ENCODE measurements at regions not wholly inside any gene's neighbourhood (a gene's known extent, or its start where the extent isn't known, plus 50 kb on each side); places are given as distances from the start of the nearest gene placed in this dataset.
"Not testable (repeated sequence)": the region's sequence is repeated elsewhere in the genome, so short reads cannot be mapped to it uniquely, and the experiment has no call there.

DNA sequence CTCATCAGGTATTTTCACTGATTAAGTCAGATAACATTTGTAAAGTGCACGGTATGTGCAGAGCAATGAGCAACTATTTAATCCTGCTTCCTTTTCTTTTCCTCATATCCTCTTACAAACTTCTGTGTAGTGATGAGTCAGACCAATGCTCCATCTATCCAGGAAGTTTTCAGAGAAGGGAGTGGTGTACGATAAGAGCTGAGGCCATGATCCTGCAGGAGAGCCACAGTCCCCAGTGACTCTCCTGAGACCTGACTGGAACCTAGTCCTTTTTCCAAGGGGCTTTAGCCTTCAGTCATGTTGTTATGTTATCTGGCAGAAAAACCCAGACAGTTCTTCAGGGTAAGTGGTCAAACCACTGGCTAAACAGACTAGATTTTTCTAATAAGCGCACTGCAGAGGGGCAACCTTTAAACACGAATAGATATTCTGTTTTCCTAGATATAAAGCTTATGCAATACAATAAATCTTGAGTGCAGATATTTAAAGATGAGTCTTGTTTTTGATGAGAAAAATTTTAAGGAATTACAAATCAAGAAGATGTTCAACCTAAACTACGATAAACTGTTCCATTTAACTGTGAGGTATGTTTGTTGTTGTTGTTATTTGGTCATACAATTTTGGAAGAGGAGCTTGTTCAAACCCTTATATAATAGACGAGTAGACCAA lies 110.5 kb upstream of the RAP2B start:
- DNase-seq, result no peak
- intact Hi-C loops (cut with DNase I), result no loop called here

GRCh38 chr3:153052096-153052460 lies 109.9 kb upstream of the RAP2B start:
- Histone ChIP-seq H3K4me1 (ENCODE audit: control insufficient read depth in 2 of 3, insufficient read depth in 2 of 3, low read depth in 1 of 3, low read length in 3 of 3) (no peaks in the 10 kb centered on the region), H3K9me3 (ENCODE audit: control insufficient read depth in 2 of 3, insufficient read depth in 1 of 3, low read length in 3 of 3) (no peaks in the 10 kb centered on the region), H3K27me3 (ENCODE audit: control insufficient read depth, insufficient read depth, low read length) (no peaks in the 10 kb centered on the region), H3K36me3 (ENCODE audit: control insufficient read depth in 2 of 3, insufficient read depth in 3 of 3, low read length in 3 of 3) (no peaks in the 10 kb centered on the region), H3K27ac (ENCODE audit: low read depth in 2 of 2, low read length in 2 of 2) (no peak overlapping the region), H3K9ac (ENCODE audit: low read length in 3 of 3) (no peak overlapping the region), H3K4me3 (ENCODE audit: low read length in 3 of 3) (no peak overlapping the region)
- DNase-seq (no peak), FAIRE-seq (no peak)
- intact Hi-C loops (cut with DNase I), result no loop called here
- TF ChIP-seq CTCF (IDR thresholded peaks at IDR 0.05; ENCODE audit: borderline replicate concordance, extremely low read depth, insufficient read depth), result no peak

More for the DNA sequence above, 110.5 kb upstream of the RAP2B start:
- Histone ChIP-seq H3K27me3 (ENCODE audit: control insufficient read depth, insufficient read depth, low read length) (no peaks in the 10 kb centered on the region), H3K9ac (ENCODE audit: low read length in 3 of 3) (no peak overlapping the region), H3K4me1 (ENCODE audit: control insufficient read depth in 2 of 3, insufficient read depth in 2 of 3, low read depth in 1 of 3, low read length in 3 of 3) (no peaks in the 10 kb centered on the region), H3K36me3 (ENCODE audit: control insufficient read depth in 2 of 3, insufficient read depth in 3 of 3, low read length in 3 of 3) (no peaks in the 10 kb centered on the region), H3K4me3 (ENCODE audit: low read length in 3 of 3) (no peak overlapping the region), H3K27ac (ENCODE audit: low read depth in 2 of 2, low read length in 2 of 2) (no peak overlapping the region), H3K9me3 (ENCODE audit: control insufficient read depth in 2 of 3, insufficient read depth in 1 of 3, low read length in 3 of 3) (no peaks in the 10 kb centered on the region)
- FAIRE-seq, result no peak
- TF ChIP-seq CTCF (IDR thresholded peaks at IDR 0.05; ENCODE audit: borderline replicate concordance, extremely low read depth, insufficient read depth), result no peak

GRCh38 chr3:153055217-153055616 lies 106.8 kb upstream of the RAP2B start:
- no peak for FAIRE-seq
- Histone ChIP-seq H3K4me3 (ENCODE audit: low read length in 3 of 3) (no peak overlapping the region), H3K27ac (ENCODE audit: low read depth in 2 of 2, low read length in 2 of 2) (no peak overlapping the region), H3K27me3 (ENCODE audit: control insufficient read depth, insufficient read depth, low read length) (no peaks in the 10 kb centered on the region), H3K4me1 (ENCODE audit: control insufficient read depth in 2 of 3, insufficient read depth in 2 of 3, low read depth in 1 of 3, low read length in 3 of 3) (no peaks in the 10 kb centered on the region), H3K9ac (ENCODE audit: low read length in 3 of 3) (no peak overlapping the region), H3K36me3 (ENCODE audit: control insufficient read depth in 2 of 3, insufficient read depth in 3 of 3, low read length in 3 of 3) (no peaks in the 10 kb centered on the region), H3K9me3 (ENCODE audit: control insufficient read depth in 2 of 3, insufficient read depth in 1 of 3, low read length in 3 of 3) (no peaks in the 10 kb centered on the region)
- DNase-seq, result no peak
- no peak for TF ChIP-seq CTCF (IDR thresholded peaks at IDR 0.05; ENCODE audit: borderline replicate concordance, extremely low read depth, insufficient read depth)
- intact Hi-C loops (cut with DNase I), result no loop called here

- intact Hi-C loops (cut with DNase I), result no loop called here
- Histone ChIP-seq H3K4me1 (ENCODE audit: control insufficient read depth in 2 of 3, insufficient read depth in 2 of 3, low read depth in 1 of 3, low read length in 3 of 3) (no peaks in the 10 kb centered on the region), H3K27ac (ENCODE audit: low read depth in 2 of 2, low read length in 2 of 2) (no peak overlapping the region), H3K9me3 (ENCODE audit: control insufficient read depth in 2 of 3, insufficient read depth in 1 of 3, low read length in 3 of 3) (no peaks in the 10 kb centered on the region), H3K4me3 (ENCODE audit: low read length in 3 of 3) (no peak overlapping the region), H3K9ac (ENCODE audit: low read length in 3 of 3) (no peak overlapping the region), H3K36me3 (ENCODE audit: control insufficient read depth in 2 of 3, insufficient read depth in 3 of 3, low read length in 3 of 3) (no peaks in the 10 kb centered on the region), H3K27me3 (ENCODE audit: control insufficient read depth, insufficient read depth, low read length) (no peaks in the 10 kb centered on the region)
- DNase-seq, result no peak
- no peak for TF ChIP-seq CTCF (IDR thresholded peaks at IDR 0.05; ENCODE audit: borderline replicate concordance, extremely low read depth, insufficient read depth)
- no peak for FAIRE-seq
These were observed 106.2 kb upstream of the RAP2B start for GRCh38 chr3:153055779-153056178.

DNA sequence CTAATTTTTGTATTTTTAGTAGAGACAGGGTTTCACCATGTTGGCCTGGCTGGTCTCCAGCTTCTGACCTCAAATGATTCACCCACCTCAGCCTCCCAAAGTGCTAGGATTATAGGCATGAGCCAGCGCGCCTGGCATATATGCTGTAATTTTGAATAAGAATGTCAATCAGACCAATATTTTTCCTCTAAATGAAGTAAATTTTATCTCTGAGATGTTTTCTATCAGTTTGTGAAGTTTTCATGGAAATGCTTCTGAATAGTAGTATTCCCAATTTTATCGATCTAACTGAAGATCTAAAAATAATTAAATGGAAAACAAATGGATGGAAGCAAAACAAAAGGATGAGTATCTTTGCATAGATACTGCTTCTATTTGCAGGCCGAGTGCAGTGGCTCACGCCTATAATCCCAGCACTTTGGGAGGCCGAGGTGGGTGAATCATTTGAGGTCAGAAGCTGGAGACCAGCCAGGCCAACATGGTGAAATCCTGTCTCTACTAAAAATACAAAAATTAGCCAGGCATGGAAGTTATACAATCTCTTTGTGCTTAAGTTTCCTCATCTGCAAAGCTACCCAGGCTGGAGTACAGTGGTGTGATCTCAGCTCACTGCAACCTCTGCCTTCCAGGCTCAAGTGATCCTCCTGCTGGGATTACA lies 103.9 kb upstream of the RAP2B start:
- FAIRE-seq; H3K4me1 ChIP-seq (ENCODE audit: control insufficient read depth in 2 of 3, insufficient read depth in 2 of 3, low read depth in 1 of 3, low read length in 3 of 3); DNase-seq; H3K9me3 ChIP-seq (ENCODE audit: control insufficient read depth in 2 of 3, insufficient read depth in 1 of 3, low read length in 3 of 3); H3K27me3 ChIP-seq (ENCODE audit: control insufficient read depth, insufficient read depth, low read length); H3K27ac ChIP-seq (ENCODE audit: low read depth in 2 of 2, low read length in 2 of 2); H3K36me3 ChIP-seq (ENCODE audit: control insufficient read depth in 2 of 3, insufficient read depth in 3 of 3, low read length in 3 of 3); H3K4me3 ChIP-seq (ENCODE audit: low read length in 3 of 3); intact Hi-C loops (cut with DNase I); H3K9ac ChIP-seq (ENCODE audit: low read length in 3 of 3): not testable (repeated sequence)
